GM18873 (cell line): ENCODE measurements at regions not wholly inside any gene's neighbourhood (a gene's known extent, or its start where the extent isn't known, plus 50 kb on each side); places are given as distances from the start of the nearest gene placed in this dataset.
A peak's percentile ranks its signal among the peaks of the same experiment; 100 is the strongest.

ENCODE experiments used
- ATAC-seq: cut with Tn5 transposase; IDR thresholded peaks from one replicate; pipeline ENCODE4 v1.9.1; 2021; ENCODE audit warnings: mild to moderate bottlenecking, moderate library complexity, moderate number of reproducible peaks; ENCODE audit not compliant: unreplicated experiment, low FRiP score

GRCh38 chr13:97133554-97133953 lies 88.6 kb upstream of the MBNL2 start:
- no peak for ATAC-seq

- ATAC-seq, result no peak
These were observed 88.2 kb upstream of the MBNL2 start for GRCh38 chr13:97133955-97134354.

- no peak for ATAC-seq
These were observed 87.6 kb upstream of the MBNL2 start for GRCh38 chr13:97134364-97135095.

GRCh38 chr13:97135883-97136282 lies 86.2 kb upstream of the MBNL2 start:
- no peak for ATAC-seq

- no peak for ATAC-seq
These were observed 85.7 kb upstream of the MBNL2 start for GRCh38 chr13:97136418-97136817.

GRCh38 chr13:97139691-97140090 lies 82.4 kb upstream of the MBNL2 start:
- ATAC-seq, result no peak

GRCh38 chr13:97140131-97140530 lies 82.0 kb upstream of the MBNL2 start:
- ATAC-seq, result no peak

- no peak for ATAC-seq
These were observed 81.5 kb upstream of the MBNL2 start for GRCh38 chr13:97140611-97141010.

GRCh38 chr13:97141097-97141496 lies 81.0 kb upstream of the MBNL2 start:
- ATAC-seq, result no peak

GRCh38 chr13:97141564-97142005 lies 80.5 kb upstream of the MBNL2 start:
- ATAC-seq, result peak; percentile 99

GRCh38 chr13:97142452-97142851 lies 79.7 kb upstream of the MBNL2 start:
- no peak for ATAC-seq

- no peak for ATAC-seq
These were observed 77.1 kb upstream of the MBNL2 start for GRCh38 chr13:97145057-97145456.

GRCh38 chr13:97148894-97149293 lies 73.2 kb upstream of the MBNL2 start:
- ATAC-seq, result no peak

- ATAC-seq, result no peak
These were observed 61.7 kb upstream of the MBNL2 start for GRCh38 chr13:97160421-97160820.

- ATAC-seq, result no peak
These were observed 60.4 kb upstream of the MBNL2 start for GRCh38 chr13:97161582-97162231.

GRCh38 chr13:97165502-97166425 lies 56.4 kb upstream of the MBNL2 start:
- no peak for ATAC-seq

- ATAC-seq, result no peak
These were observed 51.0 kb upstream of the MBNL2 start for GRCh38 chr13:97171136-97171535.
